D341Med (cell line): ENCODE measurements at regions not wholly inside any gene's neighbourhood (a gene's known extent, or its start where the extent isn't known, plus 50 kb on each side); places are given as distances from the start of the nearest gene placed in this dataset.

Experiments used
- DNase-seq: peaks from one replicate; pipeline ENCODE4 v3.0.0; 2012; ENCODE audit warnings: low spot score

DNA sequence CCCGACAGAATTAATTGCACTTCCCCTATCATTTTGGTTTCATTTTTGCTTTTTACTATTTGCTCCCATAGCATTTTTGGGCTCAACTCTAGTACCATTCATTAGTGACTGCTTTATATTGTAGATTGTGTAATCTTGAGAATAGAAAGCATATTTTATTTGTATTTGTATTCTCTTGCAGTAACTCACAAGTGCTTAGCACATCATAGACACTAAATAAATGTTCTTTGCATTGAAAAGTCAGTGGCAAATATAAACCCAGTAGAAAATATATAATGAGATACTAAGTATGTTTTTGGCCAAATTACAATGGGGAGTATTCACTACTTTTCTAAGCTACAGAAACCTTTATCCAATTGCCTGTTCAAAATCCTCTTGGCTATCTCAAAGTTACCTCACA is 359.7 kb upstream of the CAMK1G start:
- no peak for DNase-seq

DNA sequence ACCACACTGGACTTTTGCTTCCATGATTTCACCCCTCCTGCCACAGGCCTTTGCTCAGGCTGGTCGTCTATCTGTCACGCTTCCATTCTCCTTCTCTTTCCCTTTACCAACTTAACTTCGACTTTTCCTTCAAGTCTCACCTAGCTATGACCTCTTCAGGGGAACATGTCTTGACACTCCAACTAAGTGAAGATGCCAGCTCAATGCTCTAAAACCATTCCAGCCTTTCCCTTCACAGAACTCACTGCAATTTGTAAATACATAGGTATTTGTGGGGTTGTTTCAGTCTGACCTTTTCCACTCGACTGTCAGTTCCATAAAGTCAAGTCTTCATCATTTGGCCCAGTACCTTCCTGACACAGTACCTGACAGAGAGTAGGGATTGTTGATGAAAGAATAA is 358.6 kb upstream of the CAMK1G start:
- no peak for DNase-seq

- DNase-seq, result no peak
Measured at GRCh38 chr1:209227171-209227570, 356.3 kb upstream of the CAMK1G start.

GRCh38 chr1:209227941-209228340 is 355.6 kb upstream of the CAMK1G start:
- DNase-seq, result no peak

- no peak for DNase-seq
Measured at GRCh38 chr1:209229494-209230061, 353.9 kb upstream of the CAMK1G start.

GRCh38 chr1:209230314-209230713 is 353.2 kb upstream of the CAMK1G start:
- no peak for DNase-seq

GRCh38 chr1:209231476-209232156 is 351.9 kb upstream of the CAMK1G start:
- no peak for DNase-seq

DNA sequence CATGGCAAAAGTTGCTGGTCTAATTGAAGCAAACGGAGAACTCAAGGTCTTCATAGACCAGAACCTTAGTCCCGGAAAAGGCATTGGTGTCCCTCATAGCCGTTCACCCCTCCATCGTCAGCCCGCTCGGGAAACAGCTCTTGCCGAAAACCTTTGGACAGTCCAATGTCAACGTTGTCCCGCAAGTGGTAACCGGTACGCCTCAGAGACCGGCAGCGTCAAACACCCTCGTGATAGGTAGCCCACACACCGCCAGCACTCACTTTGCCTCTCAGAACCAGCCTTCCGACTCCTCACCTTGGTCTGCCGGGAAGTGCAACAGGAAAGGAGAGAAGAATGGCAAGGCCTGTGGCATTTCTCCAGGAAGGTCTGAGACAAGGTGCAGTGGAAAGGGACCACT is 351.3 kb upstream of the CAMK1G start:
- DNase-seq, result no peak

DNA sequence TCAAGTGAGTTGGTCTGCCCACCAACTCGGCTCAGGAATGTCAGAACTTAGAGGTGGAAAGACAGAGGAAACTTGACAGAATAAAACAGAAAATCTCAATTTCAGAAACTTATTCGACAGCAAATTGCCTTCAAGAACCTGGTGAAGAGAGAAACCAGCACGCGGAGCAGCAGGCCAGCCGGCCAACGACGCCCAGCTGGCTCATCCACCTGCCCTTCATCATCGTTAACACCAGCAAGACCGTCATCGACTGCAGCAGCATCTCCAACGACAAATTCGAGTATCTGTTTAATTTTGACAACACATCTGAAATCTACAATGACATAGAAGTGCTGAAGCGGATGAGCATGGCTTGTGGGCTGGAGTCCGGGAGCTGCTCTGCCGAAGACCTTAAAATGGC is 350.8 kb upstream of the CAMK1G start:
- DNase-seq, result no peak

- no peak for DNase-seq
Measured at GRCh38 chr1:209235166-209235565, 348.3 kb upstream of the CAMK1G start.

DNA sequence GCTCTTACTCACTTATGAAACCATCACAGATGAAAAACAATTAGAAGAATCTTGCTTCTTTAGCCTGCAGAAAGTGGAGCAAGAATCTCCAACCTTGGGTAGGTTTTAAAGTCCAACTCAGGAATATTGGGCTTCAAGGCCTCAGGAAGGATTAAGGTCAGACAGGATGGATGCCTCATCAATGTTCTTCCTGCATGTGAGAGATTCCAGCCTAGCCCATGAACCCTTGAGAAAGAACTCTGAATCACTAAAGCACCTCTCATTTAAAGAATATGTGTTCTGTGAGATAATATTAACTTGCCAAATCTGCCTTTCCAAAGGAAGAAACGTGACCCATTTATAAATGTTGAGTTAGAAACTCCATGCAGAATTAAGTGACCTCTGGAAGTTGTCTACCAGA is 345.2 kb upstream of the CAMK1G start:
- DNase-seq, result no peak

GRCh38 chr1:209240351-209240750 is 343.2 kb upstream of the CAMK1G start:
- no peak for DNase-seq

GRCh38 chr1:209241487-209241886 is 342.0 kb upstream of the CAMK1G start:
- DNase-seq, result no peak

- peak; percentile 70 for DNase-seq
Measured at GRCh38 chr1:209248649-209249279, 334.8 kb upstream of the CAMK1G start.

- no peak for DNase-seq
Measured at GRCh38 chr1:209249280-209249670, 334.2 kb upstream of the CAMK1G start.

DNA sequence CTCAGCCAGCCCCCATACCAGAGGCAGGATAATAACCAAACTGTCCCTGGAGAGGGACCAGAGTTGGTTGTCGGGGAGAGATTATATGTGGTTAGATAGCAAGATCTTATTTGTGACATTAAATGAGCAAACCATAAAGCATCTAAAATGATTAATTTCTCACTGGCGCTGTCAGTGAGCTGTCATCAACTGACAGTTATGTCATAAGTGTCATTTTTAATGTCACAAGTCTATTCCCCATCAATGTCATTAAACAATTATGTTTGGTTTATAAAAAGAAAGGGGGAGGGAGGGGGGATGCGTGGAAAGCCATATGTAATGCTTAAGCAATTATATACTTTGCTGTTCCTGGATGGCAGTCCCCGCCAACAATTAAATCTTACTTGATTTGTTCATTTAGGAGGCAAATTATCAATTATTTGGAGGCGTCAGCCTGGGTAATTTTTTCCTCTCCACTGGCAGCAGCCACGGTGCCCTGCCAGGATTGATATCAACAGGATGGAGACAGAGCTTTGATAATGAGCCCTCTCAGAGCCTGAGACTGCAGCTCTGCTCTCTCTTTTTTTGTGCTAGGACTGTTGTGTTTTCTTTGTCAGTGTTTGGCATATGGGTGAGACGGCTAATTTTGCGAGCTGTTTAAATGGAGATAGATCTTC is 333.6 kb upstream of the CAMK1G start:
- DNase-seq, result no peak

GRCh38 chr1:209250861-209251636 is 332.5 kb upstream of the CAMK1G start:
- DNase-seq, result no peak

GRCh38 chr1:209256766-209257350 is 326.7 kb upstream of the CAMK1G start:
- no peak for DNase-seq

GRCh38 chr1:209257454-209257853 is 326.1 kb upstream of the CAMK1G start:
- DNase-seq, result no peak

DNA sequence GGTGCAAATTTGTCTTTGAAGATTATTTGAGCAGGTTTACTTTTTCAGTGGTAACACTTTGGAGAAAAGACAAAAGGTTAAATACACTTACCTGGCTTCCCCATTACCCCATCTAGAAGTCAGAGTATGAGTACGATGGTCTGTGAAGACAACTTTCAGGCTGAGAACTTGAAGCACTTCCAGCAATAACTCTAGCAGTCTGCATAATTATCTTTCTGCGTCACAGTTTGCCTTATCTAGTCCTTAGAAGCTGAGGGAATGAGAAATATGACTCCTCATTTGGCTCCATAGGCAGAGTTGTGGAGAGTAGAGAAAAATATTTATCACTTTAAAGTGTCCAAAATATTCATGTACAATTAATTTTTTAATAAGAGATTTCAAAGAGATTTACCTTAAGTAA is 323.4 kb upstream of the CAMK1G start:
- DNase-seq, result no peak

- DNase-seq, result no peak
Measured at GRCh38 chr1:209262631-209263030, 320.9 kb upstream of the CAMK1G start.

GRCh38 chr1:209265301-209265700 is 318.2 kb upstream of the CAMK1G start:
- no peak for DNase-seq
